Stimulated activated CD8-positive, alpha-beta memory T cell treated with anti-CD3 and anti-CD28 coated beads, Interleukin-7, amount 100 ng/mL, for 48 hours (primary cell): ENCODE measurements at regions not wholly inside any gene's neighbourhood (a gene's known extent, or its start where the extent isn't known, plus 50 kb on each side); places are given as distances from the start of the nearest gene placed in this dataset.

Experiments used
- DNase-seq, 2 donors: peaks; one replicate each; pipeline ENCODE4 v3.0.0-alpha.2; 2020; ENCODE audit warnings: low read depth in 1 of 2; ENCODE audit errors: extremely low read depth in 1 of 2

GRCh38 chr10:83248106-83248631 lies 891.1 kb upstream of the GHITM start:
- no peak for DNase-seq

DNA sequence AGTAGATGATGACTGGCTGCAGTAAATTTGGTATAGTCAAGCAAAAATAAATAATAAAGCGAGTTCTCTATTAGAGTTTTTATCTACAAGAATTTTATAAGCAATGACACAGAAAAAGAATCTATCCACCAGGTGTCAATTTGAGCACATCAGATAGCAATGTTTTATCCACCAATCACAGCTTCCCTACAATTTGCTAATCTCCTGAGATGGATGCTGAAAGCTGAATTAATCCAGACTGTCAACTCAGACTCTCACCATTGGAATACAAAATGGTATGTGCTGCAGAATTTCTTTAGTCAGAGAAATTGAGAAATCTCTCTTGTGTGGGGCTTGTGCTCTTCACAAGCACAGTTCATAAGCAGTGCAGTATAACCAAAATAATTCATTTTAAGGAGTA lies 888.9 kb upstream of the GHITM start:
- DNase-seq: no peak

GRCh38 chr10:83252169-83252568 lies 887.1 kb upstream of the GHITM start:
- DNase-seq: no peak

- DNase-seq: no peak
Measured at GRCh38 chr10:83252596-83252995, 886.7 kb upstream of the GHITM start.

GRCh38 chr10:83253011-83253671 lies 886.2 kb upstream of the GHITM start:
- no peak for DNase-seq

- no peak for DNase-seq
Measured at GRCh38 chr10:83254698-83255097, 884.6 kb upstream of the GHITM start.

GRCh38 chr10:83262434-83262833 lies 876.9 kb upstream of the GHITM start:
- no peak for DNase-seq

DNA sequence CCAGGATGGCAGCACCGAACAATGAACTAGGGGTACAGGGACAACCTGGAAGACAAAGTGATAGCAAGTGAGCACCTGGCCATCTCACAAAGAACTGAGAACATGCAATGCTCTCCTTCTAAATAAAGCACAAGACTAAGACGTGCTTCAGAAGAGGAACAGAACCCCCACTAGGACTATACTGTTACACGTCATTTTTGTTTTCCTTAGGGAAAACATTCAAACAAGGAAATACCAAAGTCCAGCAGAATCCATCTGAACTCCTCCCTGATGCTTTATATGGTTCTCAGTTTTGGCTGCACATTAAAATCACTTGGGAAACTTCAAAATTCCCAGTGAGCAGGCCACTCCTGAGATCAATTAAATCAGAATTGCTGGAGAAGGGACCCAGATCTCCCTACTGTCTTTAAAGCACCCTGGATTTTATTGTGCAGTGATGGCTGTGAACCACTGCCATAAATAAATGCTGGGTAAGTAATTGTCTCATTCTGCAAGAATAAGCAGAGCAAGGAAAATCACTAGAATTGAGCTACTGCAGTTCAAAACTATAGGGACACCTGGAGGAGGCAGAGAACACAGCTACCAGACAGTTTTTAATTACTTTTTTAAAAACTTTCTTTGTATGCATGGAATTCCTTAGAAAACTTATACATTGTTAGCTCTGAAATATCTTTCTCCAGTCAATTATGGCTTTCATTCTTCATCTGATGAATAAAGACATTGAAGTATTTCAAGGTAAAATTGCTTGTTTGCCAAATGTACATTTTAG lies 866.5 kb upstream of the GHITM start:
- DNase-seq: no peak

GRCh38 chr10:83274088-83274487 lies 865.2 kb upstream of the GHITM start:
- no peak for DNase-seq

DNA sequence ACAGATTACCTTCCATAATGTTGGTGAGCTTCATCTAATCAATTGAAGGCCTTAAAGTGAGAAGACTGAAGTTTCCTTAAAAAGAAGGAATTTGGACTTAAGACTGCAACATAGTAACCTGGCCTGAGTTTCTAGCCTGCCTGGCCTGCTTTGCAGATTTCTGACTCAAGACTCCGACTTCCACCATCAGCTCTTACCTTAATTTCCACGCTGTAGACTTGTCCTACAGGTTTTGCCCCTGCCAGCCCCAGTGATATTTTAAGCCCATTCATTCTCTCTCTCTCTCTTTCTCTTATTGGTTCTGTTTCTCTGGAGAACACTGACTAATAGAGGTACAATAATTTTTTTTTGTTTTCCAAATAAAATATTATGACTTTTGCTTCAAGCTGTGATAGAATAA lies 862.3 kb upstream of the GHITM start:
- DNase-seq: no peak

DNA sequence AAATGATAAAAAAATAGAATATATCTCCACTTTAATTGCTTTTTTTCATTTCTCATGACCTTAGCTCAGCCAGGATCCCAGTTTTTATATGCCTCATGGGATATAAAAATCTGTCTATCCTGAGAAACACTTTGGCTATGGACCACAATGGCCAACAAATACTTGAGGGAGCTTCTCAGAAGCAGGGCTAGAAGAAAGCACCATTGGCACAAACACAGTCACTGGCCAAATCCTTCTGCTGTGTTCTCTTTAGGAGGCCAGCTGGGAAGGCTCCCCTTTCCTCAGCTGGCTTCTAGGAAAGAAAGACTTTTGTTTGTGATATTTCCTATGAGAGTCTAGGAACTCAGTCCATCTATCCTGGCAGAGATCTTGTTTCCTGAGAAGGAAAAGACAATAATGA lies 856.2 kb upstream of the GHITM start:
- DNase-seq: no peak

GRCh38 chr10:83287374-83287773 lies 851.9 kb upstream of the GHITM start:
- DNase-seq: no peak

DNA sequence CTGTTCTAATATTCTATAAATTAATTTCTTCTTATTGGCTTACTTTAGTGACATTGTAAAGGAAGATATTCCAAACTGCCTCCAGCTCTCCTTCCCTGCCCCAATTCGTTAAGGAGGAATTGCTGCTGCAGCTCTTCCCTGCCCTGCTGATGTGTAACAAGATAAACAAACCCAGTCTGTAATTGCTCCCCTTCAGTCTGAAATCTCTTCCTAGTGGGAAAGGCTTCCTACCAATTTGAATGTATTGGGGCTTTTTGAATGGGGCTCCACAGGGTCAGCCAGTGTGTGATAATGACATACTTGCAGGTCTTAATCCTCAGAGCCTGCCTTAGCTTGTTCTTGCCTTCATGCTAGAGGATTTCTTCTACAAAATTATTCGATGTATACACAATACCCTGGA lies 849.9 kb upstream of the GHITM start:
- no peak for DNase-seq

DNA sequence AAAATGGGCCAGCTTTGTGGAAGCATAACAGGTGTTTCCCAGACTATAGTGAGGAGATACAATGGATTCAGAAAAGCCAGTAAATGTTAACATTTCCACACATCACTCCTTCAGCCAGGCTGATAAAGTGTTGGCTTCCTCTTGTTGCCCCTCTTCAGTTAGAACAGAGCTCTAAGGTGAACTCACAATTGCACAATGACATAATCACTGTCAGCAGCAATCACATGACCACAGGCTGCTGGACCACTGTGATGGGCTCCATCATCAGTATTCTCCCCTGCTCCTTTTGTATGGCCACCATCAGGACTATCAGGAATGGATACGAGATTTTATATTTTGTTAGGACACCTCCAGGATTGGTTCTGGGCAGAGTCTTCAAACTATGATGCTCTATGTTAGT lies 849.4 kb upstream of the GHITM start:
- no peak for DNase-seq

DNA sequence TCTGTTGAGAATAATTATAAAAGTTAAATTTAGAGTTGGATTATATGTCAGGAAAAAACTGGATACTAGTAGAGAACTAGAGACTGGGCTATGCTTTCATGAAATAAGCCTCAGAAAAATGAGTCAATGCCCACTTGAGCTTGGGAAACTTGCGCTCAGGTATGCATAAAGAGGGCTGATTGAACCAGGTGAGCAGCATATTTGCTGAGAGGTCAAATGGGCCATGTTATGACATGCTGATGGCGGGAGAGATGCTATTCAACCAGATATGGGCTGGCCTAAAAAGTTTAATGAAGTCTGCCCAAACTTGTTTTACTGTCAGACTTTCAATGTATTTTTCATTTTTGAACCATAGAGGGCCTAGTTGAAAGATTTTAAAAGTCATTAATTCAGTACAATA lies 837.6 kb upstream of the GHITM start:
- DNase-seq: no peak

DNA sequence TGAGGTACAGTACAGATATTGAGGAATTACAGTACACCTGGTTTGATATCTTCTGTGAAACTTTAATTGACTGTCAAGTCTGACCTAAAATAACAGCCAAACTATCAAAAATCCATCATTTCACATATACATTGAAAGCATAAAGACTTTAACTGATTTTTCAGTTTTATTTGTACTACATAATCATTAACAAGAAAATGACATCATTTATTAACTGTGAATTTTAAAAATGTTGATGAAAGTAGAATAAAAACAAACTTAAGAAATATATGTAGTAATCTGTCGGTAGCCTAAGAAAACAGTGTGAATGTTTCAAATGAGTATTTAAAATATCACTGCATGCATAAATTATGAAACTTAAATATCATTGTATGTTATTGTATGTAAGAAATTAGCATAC lies 836.7 kb upstream of the GHITM start:
- no peak for DNase-seq

GRCh38 chr10:83310688-83311087 lies 828.6 kb upstream of the GHITM start:
- no peak for DNase-seq

GRCh38 chr10:83312570-83312969 lies 826.7 kb upstream of the GHITM start:
- DNase-seq: no peak

DNA sequence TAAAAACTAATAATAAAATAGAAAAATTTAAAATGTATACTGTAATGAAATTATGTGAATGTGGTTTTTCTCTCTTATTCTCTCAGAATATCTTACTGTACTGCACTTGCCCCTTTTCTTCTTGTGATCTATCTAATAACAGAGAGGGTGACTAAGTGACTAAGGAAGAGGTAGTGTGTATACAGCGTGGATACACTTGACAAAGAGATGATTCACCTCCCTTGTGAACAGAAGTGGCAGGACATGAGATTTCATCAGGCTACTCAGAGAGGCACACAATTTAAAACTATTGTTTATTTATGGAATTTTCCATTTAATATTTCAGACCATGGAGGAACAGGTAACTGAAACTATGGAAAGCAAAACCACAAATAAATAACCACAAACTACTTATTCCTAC lies 806.6 kb upstream of the GHITM start:
- DNase-seq: no peak

DNA sequence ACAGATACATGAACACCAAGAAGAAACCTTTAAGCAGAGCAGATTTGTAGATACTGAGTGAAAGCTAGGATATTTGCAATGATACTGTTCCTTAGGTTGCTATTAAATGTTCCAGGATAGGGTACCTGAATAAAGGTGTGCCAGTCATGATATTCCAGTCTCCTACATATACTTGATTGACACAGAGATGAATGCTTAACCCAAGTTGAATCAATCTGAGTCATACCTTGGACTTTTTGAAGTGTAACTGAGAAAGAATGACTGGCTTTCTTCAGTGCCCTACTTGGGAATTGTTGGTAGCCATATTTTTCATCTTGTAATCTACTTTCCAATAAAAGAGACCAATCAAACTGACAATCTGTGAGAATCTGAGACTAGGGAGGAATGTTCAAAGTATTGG lies 805.7 kb upstream of the GHITM start:
- no peak for DNase-seq

DNA sequence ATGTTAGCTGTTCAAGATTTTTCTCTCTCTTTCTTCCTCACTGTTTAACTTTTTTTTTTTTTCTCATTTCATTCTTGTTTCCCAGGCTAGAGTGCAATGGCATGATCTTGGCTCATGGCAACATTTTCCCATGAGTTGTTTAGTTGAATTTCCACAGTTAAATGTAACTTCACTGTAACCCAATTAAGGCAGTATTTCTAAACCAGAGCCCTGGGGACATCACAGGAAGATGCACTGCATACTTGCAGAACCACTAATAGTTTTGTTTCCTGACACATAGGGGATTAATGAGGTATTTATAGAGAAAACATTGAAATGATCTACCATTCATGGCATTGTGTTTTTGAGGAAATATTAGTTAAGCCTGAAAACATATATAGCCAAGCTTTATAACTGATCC lies 795.6 kb upstream of the GHITM start:
- no peak for DNase-seq

GRCh38 chr10:83346266-83346910 lies 792.9 kb upstream of the GHITM start:
- DNase-seq: no peak
